Fibroblast of lung (primary cell): ENCODE measurements at regions not wholly inside any gene's neighbourhood (a gene's known extent, or its start where the extent isn't known, plus 50 kb on each side); places are given as distances from the start of the nearest gene placed in this dataset.

ENCODE experiments used
- CTCF ChIP-seq, 2 donors: IDR thresholded peaks in 1 of 2; conservative IDR thresholded peaks in 1 of 2; 1 replicate in 1 of 2; 2 replicates in 1 of 2; pipeline ENCODE4 v1.5.1; 2011 to 2012; ENCODE audit warnings: low read length in 2 of 2, control low read depth in 1 of 2, inconsistent platforms in 1 of 2, low read depth in 1 of 2, mild to moderate bottlenecking in 1 of 2
- EZH2 ChIP-seq: IDR thresholded peaks from 2 replicates; pipeline ENCODE4 v1.5.1; 2012; ENCODE audit warnings: low read length, control low read depth, mild to moderate bottlenecking; ENCODE audit errors: missing control alignments

- no peak for TF ChIP-seq CTCF (conservative IDR thresholded peaks at IDR 0.05 in 1 of 2, IDR thresholded peaks at IDR 0.05 in 1 of 2; ENCODE audit: low read depth in 1 of 2, low read length in 2 of 2)
- no peak for TF ChIP-seq EZH2
Observed at GRCh38 chr5:138686668-138687067, 66.6 kb upstream of the CTNNA1 start.
